PC-3 (cell line): ENCODE measurements at regions not wholly inside any gene's neighbourhood (a gene's known extent, or its start where the extent isn't known, plus 50 kb on each side); places are given as distances from the start of the nearest gene placed in this dataset.

Experiments used
- CTCF ChIP-seq: fragments of 300-600 bp; sonication (generic); conservative IDR thresholded peaks from 2 replicates; pipeline ENCODE4 v1.5.1; 2017; ENCODE audit warnings: antibody characterized with exemption, low read depth, mild to moderate bottlenecking, low read length
- EZH2 ChIP-seq: fragments of 300-600 bp; sonication (generic); IDR thresholded peaks from one replicate; pipeline ENCODE4 v1.6.1; 2017; ENCODE audit warnings: antibody characterized with exemption, mild to moderate bottlenecking, low read length; ENCODE audit not compliant: unreplicated experiment

GRCh38 chr6:40313582-40313981, 273.6 kb downstream of the LRFN2 start:
- TF ChIP-seq CTCF (no peak), EZH2 (no peak)
